AG04450 (cell line): ENCODE measurements at regions not wholly inside any gene's neighbourhood (a gene's known extent, or its start where the extent isn't known, plus 50 kb on each side); places are given as distances from the start of the nearest gene placed in this dataset.

Experiments used
- CTCF ChIA-PET: fragments of 300-600, 350-600 bp; formaldehyde crosslinking; extraction: SDS; loops from one replicate; lab custom pipeline; 2022; ENCODE audit warnings: antibody characterized with exemption, inconsistent platforms; lab: Charles Lee
- POLR2A ChIA-PET: fragments of 350-600 bp; formaldehyde crosslinking; extraction: SDS; loops from one replicate; lab custom pipeline; 2021; ENCODE audit warnings: antibody characterized with exemption, inconsistent platforms; lab: Yijun Ruan, JAX
- DNase-seq: peaks from one replicate; pipeline ENCODE4 v3.0.0-alpha.2; 2011; ENCODE audit warnings: low read depth, low spot score
- H3K27ac ChIP-seq: one replicate; pipeline ENCODE4 v1.5.1; 2012; ENCODE audit warnings: low read depth, low read length, control low read depth
- H3K27me3 ChIP-seq: one replicate; pipeline ENCODE4 v1.6.0; 2012; ENCODE audit warnings: low read length; ENCODE audit not compliant: control insufficient read depth, insufficient read depth
- H3K4me3 ChIP-seq: 2 replicates; pipeline ENCODE4 v1.5.1; 2011; ENCODE audit warnings: mild to moderate bottlenecking, low read depth, low read length, control low read depth
- H3K9me3 ChIP-seq: 2 replicates; pipeline ENCODE4 v1.5.1; 2012; ENCODE audit warnings: low read length; ENCODE audit not compliant: control insufficient read depth, insufficient read depth
- TF ChIP-seq, protein P1 (sequence below): IDR thresholded peaks from 2 replicates; pipeline ENCODE4 v1.5.1; 2011; ENCODE audit warnings: low read depth, low read length, control low read depth, inconsistent platforms

GRCh38 chr6:41494212-41495110, 51.7 kb upstream of the FOXP4 start:
- Histone ChIP-seq H3K4me3 (no peak overlapping the region), H3K27me3 (peaks cover 4% of the 10 kb centered on the region), H3K27ac (no peak overlapping the region), H3K9me3 (no peaks in the 10 kb centered on the region)
- ChIA-PET POLR2A (no interaction called here), CTCF (interaction anchor here (0.6 to 1.1 kb wide), 3 partner anchors 31 to 126 kb away, joined by 4 to 8 read pairs (median 6); no protein-coding TSS in a partner anchor)
- TF ChIP-seq, protein P1, sequence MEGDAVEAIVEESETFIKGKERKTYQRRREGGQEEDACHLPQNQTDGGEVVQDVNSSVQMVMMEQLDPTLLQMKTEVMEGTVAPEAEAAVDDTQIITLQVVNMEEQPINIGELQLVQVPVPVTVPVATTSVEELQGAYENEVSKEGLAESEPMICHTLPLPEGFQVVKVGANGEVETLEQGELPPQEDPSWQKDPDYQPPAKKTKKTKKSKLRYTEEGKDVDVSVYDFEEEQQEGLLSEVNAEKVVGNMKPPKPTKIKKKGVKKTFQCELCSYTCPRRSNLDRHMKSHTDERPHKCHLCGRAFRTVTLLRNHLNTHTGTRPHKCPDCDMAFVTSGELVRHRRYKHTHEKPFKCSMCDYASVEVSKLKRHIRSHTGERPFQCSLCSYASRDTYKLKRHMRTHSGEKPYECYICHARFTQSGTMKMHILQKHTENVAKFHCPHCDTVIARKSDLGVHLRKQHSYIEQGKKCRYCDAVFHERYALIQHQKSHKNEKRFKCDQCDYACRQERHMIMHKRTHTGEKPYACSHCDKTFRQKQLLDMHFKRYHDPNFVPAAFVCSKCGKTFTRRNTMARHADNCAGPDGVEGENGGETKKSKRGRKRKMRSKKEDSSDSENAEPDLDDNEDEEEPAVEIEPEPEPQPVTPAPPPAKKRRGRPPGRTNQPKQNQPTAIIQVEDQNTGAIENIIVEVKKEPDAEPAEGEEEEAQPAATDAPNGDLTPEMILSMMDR = no peak
- no peak for DNase-seq
